Activated CD8-positive, alpha-beta memory T cell treated with anti-CD3 and anti-CD28 coated beads for 24 hours (primary cell): ENCODE measurements at regions not wholly inside any gene's neighbourhood (a gene's known extent, or its start where the extent isn't known, plus 50 kb on each side); places are given as distances from the start of the nearest gene placed in this dataset.
"Not testable (repeated sequence)": the region's sequence is repeated elsewhere in the genome, so short reads cannot be mapped to it uniquely, and the experiment has no call there.

Experiments
- DNase-seq: peaks from one replicate; pipeline ENCODE4 v3.0.0-alpha.2; 2020

DNA sequence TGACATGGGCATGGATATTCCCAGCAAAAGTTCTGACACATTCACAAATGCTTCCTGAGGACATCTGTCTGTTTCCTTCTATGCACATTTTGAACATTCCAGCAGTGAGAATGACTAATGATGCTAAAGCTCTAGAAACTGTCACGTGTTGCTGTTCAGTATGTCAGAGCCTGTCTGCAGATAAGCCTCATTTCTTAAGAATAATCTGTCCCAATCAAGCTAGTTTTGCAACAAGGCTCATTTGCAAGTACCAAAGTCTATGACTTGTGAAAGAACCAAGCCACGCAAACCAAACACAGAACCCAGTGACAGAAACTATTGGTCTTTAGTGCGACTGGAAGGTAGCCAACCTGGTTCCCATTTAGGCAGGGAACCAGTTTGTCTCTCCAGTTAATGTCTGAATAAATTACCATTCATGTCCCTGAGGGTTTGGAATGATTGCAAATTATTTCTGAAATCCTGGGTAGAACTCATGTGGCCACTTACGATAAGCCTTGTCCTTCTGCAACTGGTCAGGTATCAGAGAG, 178.5 kb downstream of the C9orf152 start:
- DNase-seq, result no peak

DNA sequence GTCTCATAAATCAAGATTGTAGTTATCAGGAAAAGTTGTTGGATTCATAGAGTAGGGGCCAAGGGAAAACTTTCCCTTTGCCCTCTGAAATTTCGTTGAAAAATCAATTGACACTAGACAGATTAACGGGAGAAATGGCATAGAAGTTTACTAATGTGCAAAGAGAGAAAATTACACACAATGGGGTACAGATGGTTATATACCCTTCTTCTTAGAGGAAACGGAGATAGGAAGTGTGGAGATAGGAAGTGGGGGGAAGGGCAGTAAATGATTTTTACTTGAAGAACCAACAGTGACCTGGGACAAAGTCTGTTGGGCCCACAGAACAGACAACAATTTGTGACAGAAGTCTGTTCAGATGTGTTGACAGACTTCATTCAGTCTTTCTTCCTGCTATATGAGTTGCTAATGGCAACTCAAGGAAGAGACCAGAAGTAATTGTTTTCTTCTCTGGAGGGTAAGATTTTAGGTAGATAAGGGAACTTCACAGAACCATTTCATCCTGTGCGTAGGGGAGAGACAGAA, 177.9 kb downstream of the C9orf152 start:
- no peak for DNase-seq

DNA sequence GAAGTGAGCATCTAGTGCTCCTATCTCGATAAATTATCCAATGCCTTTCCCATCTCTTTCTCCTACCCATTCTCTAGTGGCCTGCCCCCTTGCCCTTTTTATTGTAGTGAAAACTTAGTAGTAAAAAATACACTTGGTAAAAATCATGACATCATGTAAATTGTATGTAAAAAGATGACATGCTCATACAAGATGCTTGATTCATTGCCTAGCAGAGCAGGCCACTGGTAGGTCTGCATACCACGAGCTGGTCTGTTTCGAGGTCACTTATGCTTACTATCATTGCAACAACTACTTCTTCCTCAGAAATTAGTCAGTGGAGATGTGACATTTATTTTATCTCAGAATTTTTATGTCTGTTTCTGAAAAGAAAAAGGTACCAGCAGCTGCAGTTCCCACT, 177.3 kb downstream of the C9orf152 start:
- no peak for DNase-seq

DNA sequence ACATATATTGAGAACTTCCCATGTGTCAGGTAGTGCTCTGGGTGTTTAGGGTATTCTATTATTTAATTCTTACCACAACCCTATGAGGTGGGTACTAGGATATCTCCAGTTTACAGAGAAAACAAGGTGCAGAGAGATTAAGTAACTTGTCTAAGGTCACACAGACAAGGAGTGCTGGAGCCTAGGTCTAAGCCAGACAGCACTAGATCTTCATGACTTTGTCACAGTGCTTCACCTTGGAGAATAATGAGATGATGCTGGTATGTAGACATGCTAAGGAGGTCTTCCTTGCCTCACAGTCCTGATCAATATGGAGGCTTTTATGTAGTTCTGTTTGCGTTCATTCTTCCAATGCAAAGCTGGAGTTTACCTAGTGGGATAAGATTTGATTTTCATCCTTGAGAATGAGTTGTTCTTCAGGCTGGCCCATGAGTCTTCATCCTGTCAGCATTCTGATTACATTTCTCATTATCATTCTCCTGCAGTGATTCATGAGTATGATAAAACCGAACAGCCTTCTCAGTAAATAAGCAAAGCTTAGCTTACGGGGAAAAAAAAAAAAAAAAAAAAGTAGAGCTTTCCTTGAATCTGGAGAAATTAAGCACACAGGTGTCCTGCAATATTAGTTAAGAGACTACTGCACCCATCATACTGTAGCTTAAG, 176.3 kb downstream of the C9orf152 start:
- no peak for DNase-seq

DNA sequence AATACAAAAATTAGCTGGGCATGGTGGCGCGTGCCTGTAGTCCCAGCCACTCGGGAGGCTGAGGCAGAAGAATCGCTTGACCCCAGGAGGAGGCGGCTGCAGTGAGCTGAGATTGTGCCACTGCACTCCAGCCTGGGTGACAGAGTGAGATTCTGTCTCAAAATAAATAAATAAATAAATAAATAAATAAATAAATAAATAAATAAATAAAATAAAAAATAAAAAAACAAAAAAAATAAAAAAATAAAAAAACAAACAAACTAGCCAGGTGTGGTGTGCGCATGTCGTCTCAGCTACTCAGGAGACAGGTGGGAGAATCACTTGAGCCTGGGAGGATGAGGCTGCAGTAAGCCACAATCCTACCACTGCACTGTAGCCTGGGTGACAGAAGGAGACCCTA, 175.4 kb downstream of the C9orf152 start:
- not testable (repeated sequence) for DNase-seq

DNA sequence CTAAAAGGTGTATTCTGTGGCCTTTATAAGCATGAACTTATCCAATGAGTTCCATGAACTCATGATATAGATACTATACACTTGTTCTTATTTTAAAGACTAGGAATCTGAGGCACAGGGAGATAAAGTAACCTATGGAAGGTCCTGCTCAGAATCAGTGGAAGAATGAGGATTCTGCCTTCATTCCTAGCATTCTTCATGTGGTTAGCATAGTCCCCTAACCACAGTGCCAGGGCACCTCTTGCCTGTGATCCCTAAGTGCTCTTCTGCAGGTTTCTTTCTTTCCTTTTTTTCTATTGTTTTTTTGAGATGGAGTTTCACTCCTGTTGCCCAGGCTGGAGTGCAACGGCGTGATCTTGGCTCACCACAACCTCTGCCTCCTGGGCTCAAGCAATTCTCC, 174.1 kb downstream of the C9orf152 start:
- no peak for DNase-seq

DNA sequence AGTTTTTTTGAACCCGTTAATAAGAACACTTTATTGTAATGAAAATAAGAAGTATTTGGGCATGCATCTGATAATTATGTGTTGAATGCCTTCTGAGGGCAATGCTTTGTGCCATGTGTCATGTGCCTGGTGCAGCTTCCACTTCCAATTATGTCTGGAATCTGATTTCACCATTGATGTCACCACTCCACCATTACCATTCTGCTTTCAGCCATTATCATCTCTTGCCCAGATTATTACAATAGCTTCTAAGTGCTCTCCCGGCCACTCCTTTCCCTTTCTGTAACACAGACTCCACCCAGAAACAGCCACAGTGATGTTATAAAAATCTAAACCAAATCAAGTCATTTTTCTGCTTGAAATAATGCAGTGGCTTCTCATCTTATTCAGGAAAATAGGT, 171.7 kb downstream of the C9orf152 start:
- no peak for DNase-seq

DNA sequence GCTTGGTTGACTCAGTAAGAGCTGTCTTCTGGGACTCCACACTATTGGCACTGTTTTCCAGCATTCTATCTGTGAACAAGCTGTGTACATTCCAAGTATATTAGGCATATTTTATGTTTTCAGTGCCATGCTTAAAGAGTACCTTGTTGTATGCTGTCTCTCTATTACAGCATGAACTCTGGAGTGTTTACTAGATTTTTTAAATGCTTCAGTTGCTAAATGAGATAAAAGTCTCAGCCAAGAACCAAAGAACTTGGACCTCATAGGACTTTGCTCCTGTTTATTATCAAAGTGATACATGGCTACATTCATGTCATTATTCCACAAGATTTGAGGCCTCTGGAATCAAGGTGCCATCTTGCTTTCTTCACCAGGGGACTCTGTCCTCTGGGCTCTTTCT, 167.2 kb downstream of the C9orf152 start:
- no peak for DNase-seq

DNA sequence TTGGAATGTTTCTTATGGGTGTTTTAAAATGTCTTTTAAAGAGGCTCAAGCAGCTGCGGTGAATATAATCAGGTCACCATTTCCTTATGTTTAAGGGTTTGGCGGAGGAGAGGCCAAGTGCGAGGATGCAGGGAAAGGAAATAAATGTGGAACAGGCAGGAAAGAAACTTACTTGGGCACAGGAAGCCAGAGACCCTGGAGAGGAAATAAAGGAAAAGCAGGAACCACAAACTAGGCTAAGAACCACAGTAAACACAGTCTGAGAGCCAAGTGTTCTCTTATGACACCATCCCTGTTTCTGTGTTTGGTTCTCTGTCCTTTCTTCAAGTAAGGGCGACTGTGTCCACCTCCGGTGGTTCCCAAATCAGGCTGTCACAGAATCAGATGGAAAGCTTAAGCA, 166.5 kb downstream of the C9orf152 start:
- no peak for DNase-seq

DNA sequence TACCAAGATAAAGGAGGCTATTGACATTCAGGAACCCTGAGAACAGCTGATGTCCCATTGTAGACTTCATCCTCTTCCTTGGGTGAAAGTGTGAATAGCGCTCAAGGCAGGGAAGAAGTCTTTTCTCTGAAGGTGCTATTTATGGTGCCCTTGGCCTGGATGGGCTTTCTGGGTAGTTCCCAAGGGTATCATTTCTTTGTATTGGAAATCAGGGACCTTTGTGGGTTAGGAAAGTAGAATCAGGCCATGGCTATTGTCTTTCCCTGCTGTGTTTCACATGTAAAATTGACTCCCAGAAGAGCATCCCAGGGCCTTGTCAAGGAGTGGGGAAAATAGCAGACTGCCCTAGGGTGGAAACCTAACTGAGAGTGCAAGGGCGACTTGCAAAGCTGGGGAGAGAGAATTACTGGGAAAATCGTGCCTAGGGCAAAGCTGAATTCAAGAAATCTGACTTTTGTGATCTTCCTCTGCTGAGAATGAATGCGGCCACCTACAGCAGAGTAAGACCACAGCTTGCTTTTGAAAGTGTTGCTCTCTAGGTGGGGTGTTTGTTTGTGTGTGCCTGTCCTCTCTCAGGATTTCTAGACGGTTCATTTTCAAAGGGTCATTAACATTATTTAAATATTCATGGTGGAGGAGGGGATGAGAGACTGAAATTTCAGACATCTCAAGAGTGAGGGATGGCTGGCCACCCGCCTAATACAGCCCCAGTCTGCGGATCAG, 160.6 kb downstream of the C9orf152 start:
- DNase-seq, result no peak

DNA sequence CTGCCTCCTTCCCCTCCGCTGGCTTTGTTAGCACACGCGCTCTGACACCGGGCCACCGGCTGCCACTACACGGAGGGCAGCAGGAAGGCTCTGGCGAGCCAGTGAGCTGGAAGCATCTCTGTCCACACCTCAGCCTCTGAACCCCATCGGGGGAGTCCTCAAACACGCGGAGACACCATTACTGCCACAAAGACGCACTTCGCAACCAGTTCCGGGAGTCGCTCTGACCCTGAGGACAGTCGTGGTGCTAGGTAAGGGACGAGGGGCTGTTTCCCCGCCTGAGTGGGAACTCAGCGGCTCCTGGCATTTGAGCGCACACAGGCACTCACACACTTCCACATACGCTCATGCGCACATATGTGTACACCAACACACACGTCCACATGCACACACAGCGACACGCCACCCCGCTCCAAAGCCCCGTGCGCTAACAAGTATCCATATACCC, 160.0 kb downstream of the C9orf152 start:
- peak; percentile 69 for DNase-seq

DNA sequence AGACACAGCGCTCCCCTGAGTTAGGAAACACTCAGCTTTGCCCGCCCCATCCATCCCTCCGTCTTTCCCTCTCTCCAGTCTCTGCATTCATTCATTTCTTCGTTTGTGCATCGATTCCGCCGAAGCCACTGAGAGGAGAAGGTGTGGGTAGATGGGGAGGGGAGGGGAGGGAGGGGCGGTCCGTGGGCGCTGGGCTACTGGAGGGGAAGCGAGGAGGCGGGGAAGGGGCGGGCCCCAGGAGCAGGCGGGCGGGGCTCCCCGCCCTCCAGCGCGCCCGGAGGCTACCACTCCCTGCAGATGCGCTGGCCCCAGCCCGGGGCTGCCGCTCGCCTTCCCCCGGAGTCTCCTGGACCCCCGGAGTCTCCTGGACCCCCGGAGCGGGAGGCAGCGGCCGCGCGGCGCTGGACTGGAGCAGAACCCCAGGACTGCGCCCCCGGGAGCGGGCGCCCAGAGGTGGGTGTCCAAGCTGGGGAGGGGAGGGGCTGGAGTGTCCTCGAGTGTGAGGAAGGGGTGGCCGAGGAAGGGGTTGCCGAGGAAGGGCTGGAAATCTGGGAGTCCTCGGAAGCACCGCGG, 159.5 kb downstream of the C9orf152 start:
- peak; percentile 80 for DNase-seq

DNA sequence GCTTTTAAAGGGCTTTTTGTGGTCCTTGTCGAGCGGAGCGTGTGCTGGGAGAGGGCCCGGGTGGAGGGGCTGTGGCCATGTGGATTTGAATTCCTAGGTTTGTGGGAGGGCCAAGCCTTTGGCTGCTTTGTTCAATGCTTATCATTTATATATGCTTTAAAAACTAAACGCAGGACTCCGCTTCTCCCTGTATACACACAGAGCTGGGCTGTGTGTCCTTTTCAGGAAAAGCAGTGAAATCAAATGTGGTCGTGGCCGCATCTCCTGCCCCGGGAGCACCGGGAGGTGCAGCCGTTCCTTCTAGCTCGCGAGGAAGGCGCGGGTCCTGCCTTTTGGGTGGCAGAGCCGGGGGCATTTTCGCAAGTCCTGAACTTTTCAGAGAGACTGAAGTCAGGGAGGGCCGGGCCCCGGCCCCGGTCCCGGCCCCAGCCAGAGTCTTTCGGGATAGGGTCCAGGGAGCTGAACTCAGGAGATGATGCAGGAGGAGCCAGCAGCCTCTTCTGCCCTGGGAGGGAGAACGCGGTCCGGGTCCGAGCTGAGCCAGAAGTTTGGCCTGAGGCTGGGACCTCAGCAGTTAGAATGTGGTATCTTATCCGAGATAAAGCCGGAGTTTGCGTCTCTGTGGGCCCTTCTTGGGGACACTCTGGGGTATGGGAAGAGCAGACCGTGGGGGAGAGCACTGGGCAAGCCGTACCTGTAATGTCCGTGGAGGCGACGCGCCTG, 158.8 kb downstream of the C9orf152 start:
- DNase-seq, result peak; percentile 59

DNA sequence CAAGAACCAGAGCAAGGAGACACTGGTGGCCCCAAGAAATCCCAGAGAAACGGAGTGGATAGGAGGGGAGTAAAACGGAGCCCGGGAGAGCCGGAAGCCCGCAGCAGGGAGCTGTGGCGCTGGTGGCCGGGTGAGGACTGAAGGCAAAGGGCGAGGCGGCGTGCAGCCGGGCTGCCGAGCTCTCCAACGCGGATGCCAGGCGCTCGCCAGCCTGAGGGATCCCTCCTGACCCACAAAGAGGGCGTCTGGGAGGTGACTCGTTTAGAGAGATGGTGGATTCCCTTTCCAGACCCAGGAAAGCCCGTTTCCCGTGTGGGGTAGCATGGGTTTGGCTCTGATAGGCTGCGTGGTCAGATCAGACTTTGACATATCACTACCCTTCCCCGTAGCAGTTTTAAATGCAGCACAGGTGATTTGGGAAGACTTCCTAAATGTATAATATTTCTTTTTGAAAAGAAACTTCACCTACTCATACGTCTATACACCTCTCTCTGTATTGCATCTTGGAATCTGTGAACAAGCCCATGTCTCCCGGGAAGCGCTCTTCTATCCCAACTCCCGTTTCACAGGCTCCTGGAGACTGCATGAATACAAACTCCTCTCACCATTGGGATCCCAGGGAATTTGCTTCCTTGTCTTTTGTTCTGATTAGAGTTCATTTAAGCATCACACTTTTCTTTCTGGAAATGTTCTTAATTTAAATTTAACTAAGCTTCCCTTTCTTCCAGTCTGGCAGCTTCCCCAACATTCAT, 158.1 kb downstream of the C9orf152 start:
- DNase-seq, result no peak

DNA sequence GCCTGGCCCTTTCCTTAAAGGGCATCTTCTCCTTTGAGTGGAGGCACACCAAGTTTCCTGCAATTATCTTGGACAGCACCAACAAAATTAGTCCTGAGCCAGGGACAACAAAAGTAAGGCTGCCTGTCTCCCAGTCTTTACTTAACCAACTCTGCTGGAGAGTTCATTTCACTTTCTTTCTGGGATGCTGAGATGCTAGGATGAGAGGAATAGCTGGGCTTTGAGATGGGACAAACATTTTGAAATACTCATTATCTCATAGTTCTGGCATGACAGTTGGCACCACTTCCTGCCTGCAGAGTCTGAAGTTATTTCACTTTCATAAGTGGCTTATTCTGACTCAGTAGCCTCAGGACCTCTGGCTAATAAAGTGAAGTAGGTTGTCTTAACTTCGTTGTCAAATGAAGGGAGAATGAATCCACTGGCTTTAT, 157.0 kb downstream of the C9orf152 start:
- DNase-seq, result no peak

DNA sequence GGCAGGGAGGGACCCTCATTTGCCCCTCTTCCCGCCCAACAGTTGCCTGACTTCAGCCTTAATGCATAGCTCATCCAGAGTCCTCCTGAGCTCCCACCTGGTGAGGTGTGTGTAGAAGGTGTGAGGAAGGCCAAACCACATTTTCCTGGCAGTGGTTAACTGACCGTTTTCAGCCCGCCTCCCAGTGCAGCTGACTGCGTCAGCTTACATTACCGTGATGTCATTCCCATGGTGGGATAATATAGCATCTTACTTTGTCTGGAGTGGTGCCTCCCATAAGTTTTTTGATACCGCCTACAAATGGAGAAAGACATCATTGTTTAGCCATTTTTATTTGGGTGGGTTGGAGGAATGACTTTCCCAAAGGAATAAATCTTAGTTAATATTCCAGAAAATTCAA, 151.9 kb downstream of the C9orf152 start:
- DNase-seq, result no peak

DNA sequence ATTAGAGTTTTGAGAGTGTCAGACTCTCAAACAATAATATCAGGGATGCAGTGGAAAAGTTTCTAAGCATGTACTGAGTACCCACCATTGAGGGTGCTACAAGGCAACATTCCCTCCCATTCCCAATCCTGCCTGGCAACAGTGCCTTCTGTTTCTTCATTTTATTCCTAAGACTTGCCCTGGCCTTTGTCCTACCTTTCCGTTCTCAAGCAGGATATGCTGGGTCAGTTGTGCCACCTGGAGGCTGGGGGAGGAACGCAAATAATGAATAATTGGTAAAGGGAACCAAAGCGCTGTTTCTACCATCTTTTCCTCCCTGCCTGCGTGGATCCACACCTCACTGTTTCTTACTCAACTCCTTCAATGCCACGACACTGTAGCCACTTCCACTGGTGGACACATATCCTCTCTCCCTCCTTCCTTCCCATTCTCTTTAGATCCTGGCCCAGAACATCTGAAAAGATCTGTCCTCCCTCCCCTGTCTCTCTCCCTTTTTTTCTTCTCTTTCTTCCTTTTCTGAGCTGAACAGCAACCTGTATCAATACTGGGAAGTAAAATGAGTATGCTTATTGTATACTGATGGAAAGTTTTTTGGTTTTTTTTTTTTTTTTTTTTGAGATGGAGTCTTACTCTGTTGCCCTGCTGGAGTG, 149.5 kb downstream of the C9orf152 start:
- peak; percentile 62 for DNase-seq

DNA sequence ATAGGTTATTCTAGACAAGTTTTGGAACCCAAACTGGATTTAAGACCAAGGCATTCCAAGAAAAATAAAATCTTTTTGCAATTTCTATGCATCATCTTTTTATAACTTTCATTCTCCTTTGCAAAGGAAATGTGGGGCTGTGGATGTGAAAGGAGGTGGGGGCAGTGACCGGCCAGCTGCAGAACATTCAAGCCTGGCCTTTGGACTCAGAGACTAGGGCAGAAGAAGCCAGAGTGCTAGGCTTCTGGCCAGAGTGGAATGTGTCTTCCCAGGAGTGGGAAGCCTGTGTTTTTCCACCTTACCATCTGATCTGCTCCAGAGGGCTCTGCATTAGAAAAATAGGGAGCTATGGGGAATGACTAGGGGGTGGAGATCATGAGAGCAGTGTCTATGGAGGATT, 148.5 kb downstream of the C9orf152 start:
- no peak for DNase-seq

DNA sequence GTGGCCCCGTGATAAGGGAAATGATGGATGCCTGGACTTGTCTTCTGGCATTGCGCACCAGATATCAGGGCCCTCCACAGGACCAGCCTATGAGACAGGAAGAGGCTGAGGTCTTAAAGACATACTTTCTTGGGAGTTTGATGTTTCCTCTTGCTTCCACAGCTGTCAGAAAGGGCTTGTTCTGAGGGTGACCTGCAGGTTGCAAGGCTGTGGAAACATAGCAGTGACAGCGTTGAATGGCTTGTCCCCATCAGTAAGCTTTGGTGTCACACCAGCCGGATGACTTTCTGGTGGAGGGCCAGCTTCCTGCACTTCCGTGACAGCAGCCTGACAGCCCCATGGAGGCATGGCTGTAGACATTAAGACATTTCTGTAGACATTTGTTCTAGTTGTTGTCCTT, 143.2 kb downstream of the C9orf152 start:
- DNase-seq, result no peak

DNA sequence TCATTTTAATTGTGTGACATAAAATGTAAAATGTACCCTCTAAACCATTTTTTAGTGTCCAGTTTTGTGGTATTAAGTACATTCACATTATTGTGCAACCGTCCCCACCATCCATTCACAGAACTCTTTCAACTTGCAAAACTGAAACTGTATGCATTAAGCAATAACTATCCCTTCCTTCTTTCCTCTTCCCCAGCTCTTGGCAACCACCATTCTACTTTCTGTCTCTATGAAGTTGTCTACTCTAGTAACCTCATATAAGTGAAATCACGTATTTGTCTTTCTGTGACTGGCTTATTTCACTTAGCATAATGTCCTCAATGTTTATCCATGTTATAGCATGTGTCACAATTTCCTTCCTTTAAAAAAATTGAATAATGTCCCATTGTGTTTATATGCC, 142.4 kb downstream of the C9orf152 start:
- DNase-seq, result no peak

DNA sequence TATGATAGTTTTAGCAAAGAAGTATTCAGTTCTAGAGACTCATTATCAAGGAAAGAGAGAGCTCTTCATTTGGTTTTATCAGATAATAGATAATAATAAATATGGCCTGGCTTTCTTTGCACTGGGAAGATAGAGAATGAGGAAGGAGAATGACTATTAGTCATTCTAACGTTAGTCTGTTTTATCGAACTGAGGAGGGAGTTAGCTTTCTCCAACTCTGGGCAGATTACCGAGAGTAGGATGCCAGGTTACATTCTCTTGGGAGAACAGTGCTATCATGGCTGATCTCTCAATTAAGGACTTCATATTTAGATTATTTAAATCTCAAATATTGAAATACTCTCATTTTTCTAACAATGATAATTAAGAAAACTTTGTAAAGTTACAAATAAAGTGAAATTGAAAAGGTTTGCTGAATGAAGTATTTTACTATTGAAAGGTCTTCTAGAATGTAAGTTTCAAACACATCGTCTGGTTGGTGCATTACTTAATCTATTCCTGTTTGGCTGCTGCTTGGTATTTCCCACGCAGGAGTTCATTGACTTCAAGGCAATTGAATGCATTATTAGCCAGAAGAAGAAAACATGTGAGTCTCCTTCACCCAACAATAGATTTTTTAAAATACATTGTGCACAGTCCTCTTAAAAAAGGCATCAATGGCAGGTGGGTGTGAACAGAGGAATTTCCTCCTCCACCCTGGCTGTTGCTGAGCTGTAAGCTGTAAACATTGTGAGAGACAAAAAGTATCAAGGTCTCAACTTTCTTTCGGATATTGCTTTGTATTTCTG, 140.8 kb downstream of the C9orf152 start:
- DNase-seq, result no peak
